ENCODE measurements at regions not wholly inside any gene's neighbourhood (a gene's known extent, or its start where the extent isn't known, plus 50 kb on each side); places are given as distances from the start of the nearest gene placed in this dataset.
A peak's percentile ranks its signal among the peaks of the same experiment; 100 is the strongest.
"Not testable (repeated sequence)": the region's sequence is repeated elsewhere in the genome, so short reads cannot be mapped to it uniquely, and the experiment has no call there.

DNA sequence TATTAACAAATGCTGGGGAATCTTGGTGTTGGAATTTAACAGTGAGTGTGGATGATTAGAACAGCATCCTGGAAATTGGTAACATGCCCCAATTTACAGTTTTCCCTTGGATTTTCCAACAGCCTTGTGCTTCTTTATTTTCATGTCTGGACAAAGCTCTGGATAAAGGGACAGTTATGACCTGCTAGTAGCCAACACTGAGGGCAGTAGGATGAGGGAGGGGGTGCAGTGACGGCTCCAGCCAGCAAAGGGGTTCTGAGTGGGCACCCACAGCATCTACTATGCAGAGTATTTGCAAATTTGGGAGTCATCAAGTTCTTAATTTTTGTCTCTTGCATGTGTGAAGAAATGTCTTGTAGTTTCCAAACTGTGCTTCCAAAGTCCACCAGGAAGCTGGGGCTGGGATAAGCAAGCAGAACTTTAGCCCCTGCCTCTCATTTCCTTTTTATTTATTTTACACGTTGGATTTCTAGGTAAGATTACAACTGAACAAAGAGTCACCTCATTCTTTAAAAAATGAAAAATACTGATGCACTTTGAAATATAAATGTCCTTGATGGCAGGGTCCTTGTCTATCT lies 63.0 kb upstream of the SELENOP start:
- DNase-seq (no peak), ATAC-seq (no peak)
- intact Hi-C loops (cut with micrococcal nuclease), result no loop called here
- no peaks in the 10 kb centered on the region for H3K36me3 ChIP-seq (ENCODE audit: low read depth, low read length)
- no peaks in the 10 kb centered on the region for H3K9me2 ChIP-seq (replicated peaks; ENCODE audit: low read length)
- H3K79me2 ChIP-seq (ENCODE audit: low read length), result no peaks in the 10 kb centered on the region
- H3K9ac ChIP-seq (ENCODE audit: low read length), result no peak overlapping the region
- H3K27ac ChIP-seq (ENCODE audit: low read length), result no peak overlapping the region
- H3K27me3 ChIP-seq (ENCODE audit: low read length), result no peaks in the 10 kb centered on the region
- ChIA-PET POLR2A (ENCODE audit: unreplicated experiment) (no interaction called here), CTCF (no interaction called here)
- H3K4me3 ChIP-seq (ENCODE audit: low read length), result no peak overlapping the region
- H2AFZ ChIP-seq (ENCODE audit: low read length), result no peak overlapping the region
- H3K4me2 ChIP-seq (ENCODE audit: low read length), result no peak overlapping the region
- TF ChIP-seq EZH2 (IDR thresholded peaks at IDR 0.05; ENCODE audit: low read length, unreplicated experiment) (no peak), EZH2phosphoT487 (IDR thresholded peaks at IDR 0.05; ENCODE audit: borderline replicate concordance, low read length) (no peak)
- TF ChIP-seq, protein P1, sequence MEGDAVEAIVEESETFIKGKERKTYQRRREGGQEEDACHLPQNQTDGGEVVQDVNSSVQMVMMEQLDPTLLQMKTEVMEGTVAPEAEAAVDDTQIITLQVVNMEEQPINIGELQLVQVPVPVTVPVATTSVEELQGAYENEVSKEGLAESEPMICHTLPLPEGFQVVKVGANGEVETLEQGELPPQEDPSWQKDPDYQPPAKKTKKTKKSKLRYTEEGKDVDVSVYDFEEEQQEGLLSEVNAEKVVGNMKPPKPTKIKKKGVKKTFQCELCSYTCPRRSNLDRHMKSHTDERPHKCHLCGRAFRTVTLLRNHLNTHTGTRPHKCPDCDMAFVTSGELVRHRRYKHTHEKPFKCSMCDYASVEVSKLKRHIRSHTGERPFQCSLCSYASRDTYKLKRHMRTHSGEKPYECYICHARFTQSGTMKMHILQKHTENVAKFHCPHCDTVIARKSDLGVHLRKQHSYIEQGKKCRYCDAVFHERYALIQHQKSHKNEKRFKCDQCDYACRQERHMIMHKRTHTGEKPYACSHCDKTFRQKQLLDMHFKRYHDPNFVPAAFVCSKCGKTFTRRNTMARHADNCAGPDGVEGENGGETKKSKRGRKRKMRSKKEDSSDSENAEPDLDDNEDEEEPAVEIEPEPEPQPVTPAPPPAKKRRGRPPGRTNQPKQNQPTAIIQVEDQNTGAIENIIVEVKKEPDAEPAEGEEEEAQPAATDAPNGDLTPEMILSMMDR (conservative IDR thresholded peaks at IDR 0.05; ENCODE audit: low read depth, low read length), result no peak
- peaks cover 6% of the 10 kb centered on the region; the same call in 1 of the 2 replicates for H3K4me1 ChIP-seq (ENCODE audit: insufficient read depth, low read length)
- no peaks in the 10 kb centered on the region for H3F3A ChIP-seq (ENCODE audit: low read length, unreplicated experiment)
- no TSS peak for BruUV-seq (replicated peaks)
- no peaks in the 10 kb centered on the region for H3K9me3 ChIP-seq (ENCODE audit: low read length)
- no peaks in the 10 kb centered on the region for H4K20me1 ChIP-seq (ENCODE audit: low read length)

DNA sequence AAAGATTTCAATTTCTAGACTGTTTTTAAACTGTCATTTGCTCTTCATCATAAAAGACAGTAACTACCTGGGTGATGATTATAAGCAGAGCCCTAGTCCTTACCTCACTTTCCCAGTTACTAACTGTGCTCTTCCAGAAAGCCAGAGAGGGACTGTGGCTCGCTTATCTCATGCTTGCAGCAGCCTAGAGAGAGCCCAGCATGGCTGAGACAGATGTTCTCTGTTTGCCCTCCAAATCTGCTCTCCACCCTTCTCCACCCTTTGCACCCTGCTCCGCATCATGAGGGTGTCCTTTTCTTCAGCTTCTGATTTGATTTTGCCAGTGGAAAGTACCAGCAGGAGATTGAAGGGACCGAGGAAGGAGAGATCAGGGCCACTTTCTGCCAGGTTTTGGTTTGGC lies 61.2 kb upstream of the SELENOP start:
- Histone ChIP-seq H3K4me1 (ENCODE audit: insufficient read depth, low read length) (peaks cover 6% of the 10 kb centered on the region; the same call in 1 of the 2 replicates), H3K9me2 (replicated peaks; ENCODE audit: low read length) (no peaks in the 10 kb centered on the region), H3K79me2 (ENCODE audit: low read length) (no peaks in the 10 kb centered on the region), H3K36me3 (ENCODE audit: low read depth, low read length) (no peaks in the 10 kb centered on the region), H3K4me2 (ENCODE audit: low read length) (no peak overlapping the region), H3K4me3 (ENCODE audit: low read length) (no peak overlapping the region), H2AFZ (ENCODE audit: low read length) (no peak overlapping the region), H3K27ac (ENCODE audit: low read length) (no peak overlapping the region), H3K9ac (ENCODE audit: low read length) (no peak overlapping the region), H3F3A (ENCODE audit: low read length, unreplicated experiment) (no peaks in the 10 kb centered on the region), H3K9me3 (ENCODE audit: low read length) (no peaks in the 10 kb centered on the region), H4K20me1 (ENCODE audit: low read length) (no peaks in the 10 kb centered on the region), H3K27me3 (ENCODE audit: low read length) (no peaks in the 10 kb centered on the region)
- TF ChIP-seq EZH2 (IDR thresholded peaks at IDR 0.05; ENCODE audit: low read length, unreplicated experiment), result no peak
- no peak for TF ChIP-seq EZH2phosphoT487 (IDR thresholded peaks at IDR 0.05; ENCODE audit: borderline replicate concordance, low read length)
- TF ChIP-seq, protein P1 (conservative IDR thresholded peaks at IDR 0.05; ENCODE audit: low read depth, low read length), result no peak
- BruUV-seq (replicated peaks), result no TSS peak
- POLR2A ChIA-PET (ENCODE audit: unreplicated experiment), result no interaction called here
- intact Hi-C loops (cut with micrococcal nuclease), result no loop called here
- ATAC-seq, result no peak
- CTCF ChIA-PET, result no interaction called here
- no peak for DNase-seq

DNA sequence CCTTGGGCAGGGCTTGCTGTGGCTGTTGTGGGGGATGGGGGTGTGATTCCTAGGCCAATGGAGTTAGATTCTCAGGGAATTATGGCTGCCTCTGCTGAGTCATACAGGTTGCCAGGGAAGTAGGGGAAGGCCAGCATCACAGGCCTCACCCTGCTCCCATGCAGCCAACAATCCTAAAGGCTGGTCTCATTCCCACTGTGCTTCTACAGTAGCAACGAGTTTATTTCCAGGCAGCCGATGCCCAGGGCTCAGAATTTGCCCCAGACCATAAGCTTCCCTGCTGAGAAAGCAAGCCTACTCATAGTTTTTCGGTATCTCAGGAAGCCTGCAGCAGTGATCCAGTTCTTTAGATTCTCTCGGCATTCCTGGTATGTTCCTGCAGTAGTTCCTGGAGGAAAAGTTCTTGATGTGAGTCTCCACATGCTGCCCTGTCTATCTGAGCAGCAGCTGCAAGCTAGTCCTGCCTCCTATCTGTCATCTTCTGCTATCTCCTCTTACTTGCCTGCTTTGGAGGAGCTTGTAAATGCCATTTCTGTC lies 59.3 kb upstream of the SELENOP start:
- ATAC-seq (0 out of 2 replicates have a peak, but pooled peaks have one; percentile 24), DNase-seq (peak; percentile 29)
- no TSS peak for BruUV-seq (replicated peaks)
- Histone ChIP-seq H4K20me1 (ENCODE audit: low read length) (no peaks in the 10 kb centered on the region), H3K4me1 (ENCODE audit: insufficient read depth, low read length) (peaks cover 6% of the 10 kb centered on the region; the same call in 1 of the 2 replicates), H3K79me2 (ENCODE audit: low read length) (no peaks in the 10 kb centered on the region), H3K36me3 (ENCODE audit: low read depth, low read length) (no peaks in the 10 kb centered on the region), H3K27me3 (ENCODE audit: low read length) (no peaks in the 10 kb centered on the region), H3K4me3 (ENCODE audit: low read length) (no peak overlapping the region), H3F3A (ENCODE audit: low read length, unreplicated experiment) (no peaks in the 10 kb centered on the region), H3K4me2 (ENCODE audit: low read length) (no peak overlapping the region), H3K9me2 (replicated peaks; ENCODE audit: low read length) (no peaks in the 10 kb centered on the region), H3K9ac (ENCODE audit: low read length) (no peak overlapping the region), H3K27ac (ENCODE audit: low read length) (no peak overlapping the region), H3K9me3 (ENCODE audit: low read length) (no peaks in the 10 kb centered on the region), H2AFZ (ENCODE audit: low read length) (0 out of 2 replicates have a peak overlapping the region, but pooled peaks have one; percentile 7)
- CTCF ChIA-PET, result no interaction called here
- TF ChIP-seq EZH2phosphoT487 (IDR thresholded peaks at IDR 0.05; ENCODE audit: borderline replicate concordance, low read length) (no peak), EZH2 (IDR thresholded peaks at IDR 0.05; ENCODE audit: low read length, unreplicated experiment) (no peak)
- TF ChIP-seq, protein P1 (conservative IDR thresholded peaks at IDR 0.05; ENCODE audit: low read depth, low read length), result no peak
- intact Hi-C loops (cut with micrococcal nuclease), result no loop called here
- POLR2A ChIA-PET (ENCODE audit: unreplicated experiment), result no interaction called here

DNA sequence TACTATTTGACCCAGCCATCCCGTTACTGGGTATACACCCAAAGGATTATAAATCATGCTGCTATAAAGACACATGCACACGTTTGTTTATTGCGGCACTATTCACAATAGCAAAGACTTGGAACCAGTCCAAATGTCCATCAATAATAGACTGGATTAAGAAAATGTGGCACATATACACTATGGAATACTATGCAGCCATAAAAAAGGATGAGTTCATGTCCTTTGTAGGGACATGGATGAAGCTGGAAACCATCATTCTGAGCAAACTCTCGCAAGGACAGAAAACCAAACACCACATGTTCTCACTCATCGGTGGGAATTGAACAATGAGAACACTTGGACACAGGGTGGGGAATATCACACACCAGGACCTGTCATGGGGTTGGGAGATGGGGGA lies 56.7 kb upstream of the SELENOP start:
- BruUV-seq (replicated peaks); intact Hi-C loops (cut with micrococcal nuclease); CTCF ChIA-PET: not testable (repeated sequence)

More for the DNA sequence above, 56.7 kb upstream of the SELENOP start:
- H3K9ac ChIP-seq (ENCODE audit: low read length); H3K36me3 ChIP-seq (ENCODE audit: low read depth, low read length); H3K79me2 ChIP-seq (ENCODE audit: low read length); H3K4me3 ChIP-seq (ENCODE audit: low read length); H2AFZ ChIP-seq (ENCODE audit: low read length); H3K27me3 ChIP-seq (ENCODE audit: low read length); H3K27ac ChIP-seq (ENCODE audit: low read length); H3K4me1 ChIP-seq (ENCODE audit: insufficient read depth, low read length); H3F3A ChIP-seq (ENCODE audit: low read length, unreplicated experiment); ATAC-seq; DNase-seq; POLR2A ChIA-PET (ENCODE audit: unreplicated experiment); H3K9me2 ChIP-seq (replicated peaks; ENCODE audit: low read length); H3K4me2 ChIP-seq (ENCODE audit: low read length); H4K20me1 ChIP-seq (ENCODE audit: low read length); H3K9me3 ChIP-seq (ENCODE audit: low read length): not testable (repeated sequence)

All from PC-3 (cell line).